H9 (cell line): ENCODE measurements at regions not wholly inside any gene's neighbourhood (a gene's known extent, or its start where the extent isn't known, plus 50 kb on each side); places are given as distances from the start of the nearest gene placed in this dataset.

Source experiments
- DNase-seq: peaks from one replicate; pipeline ENCODE4 v3.0.0-alpha.2; 2017
- H2AFZ ChIP-seq: one replicate; pipeline ENCODE4 v1.6.1; 2013; ENCODE audit warnings: mild to moderate bottlenecking, low read length, control low read depth, moderate library complexity
- H2AK5ac ChIP-seq: 2 replicates; pipeline ENCODE4 v1.6.1; 2013; ENCODE audit warnings: low read length, control low read depth, mixed read lengths; ENCODE audit not compliant: insufficient read length
- H2BK120ac ChIP-seq: one replicate; pipeline ENCODE4 v1.6.1; 2013; ENCODE audit warnings: low read depth, mild to moderate bottlenecking, low read length, control low read depth, inconsistent platforms; ENCODE audit not compliant: poor library complexity, severe bottlenecking
- H2BK12ac ChIP-seq: 2 replicates; pipeline ENCODE4 v1.6.1; 2013; ENCODE audit warnings: low read length, control low read depth, mixed read lengths, low read depth; ENCODE audit not compliant: insufficient read length
- H2BK15ac ChIP-seq: 2 replicates; pipeline ENCODE4 v1.6.1; 2013; ENCODE audit warnings: low read depth, low read length, control low read depth
- H2BK20ac ChIP-seq: one replicate; pipeline ENCODE4 v1.6.1; 2013; ENCODE audit warnings: low read depth, mild to moderate bottlenecking, low read length, control low read depth, inconsistent platforms; ENCODE audit not compliant: poor library complexity, severe bottlenecking
- H2BK5ac ChIP-seq: 2 replicates; pipeline ENCODE4 v1.6.1; 2013; ENCODE audit warnings: low read length, control low read depth, mixed read lengths; ENCODE audit not compliant: insufficient read length
- H3K14ac ChIP-seq: 2 replicates; pipeline ENCODE4 v1.6.1; 2013; ENCODE audit warnings: low read length, control low read depth; ENCODE audit not compliant: insufficient read depth
- H3K18ac ChIP-seq: 2 replicates; pipeline ENCODE4 v1.6.1; 2013; ENCODE audit warnings: low read depth, mild to moderate bottlenecking, mixed read lengths, low read length, control low read depth; ENCODE audit not compliant: insufficient read length
- H3K23ac ChIP-seq: 2 replicates; pipeline ENCODE4 v1.6.1; 2013; ENCODE audit warnings: low read length, control low read depth, mixed read lengths, low read depth; ENCODE audit not compliant: insufficient read length
- H3K23me2 ChIP-seq: 2 replicates; pipeline ENCODE4 v1.6.1; 2013; ENCODE audit warnings: low read depth, mild to moderate bottlenecking, mixed read lengths, low read length, control low read depth; ENCODE audit not compliant: insufficient read length, poor library complexity, severe bottlenecking
- H3K27ac ChIP-seq: 2 replicates; pipeline ENCODE4 v1.5.1; 2013; ENCODE audit warnings: low read length, control low read depth, mixed read lengths, low read depth; ENCODE audit not compliant: insufficient read length
- H3K27me3 ChIP-seq: 2 replicates; pipeline ENCODE4 v1.6.1; 2013; ENCODE audit warnings: low read length, control low read depth, inconsistent platforms; ENCODE audit not compliant: insufficient read depth
- H3K4ac ChIP-seq: 2 replicates; pipeline ENCODE4 v1.6.1; 2013; ENCODE audit warnings: low read depth, mild to moderate bottlenecking, control low read depth, inconsistent platforms, low read length, moderate library complexity
- H3K4me1 ChIP-seq: 2 replicates; pipeline ENCODE4 v1.6.1; 2013; ENCODE audit warnings: low read length, control low read depth, inconsistent platforms; ENCODE audit not compliant: insufficient read depth
- H3K4me2 ChIP-seq: 2 replicates; pipeline ENCODE4 v1.6.1; 2013; ENCODE audit warnings: low read length, control low read depth, mixed read lengths; ENCODE audit not compliant: insufficient read length, insufficient read depth
- H3K56ac ChIP-seq: 2 replicates; pipeline ENCODE4 v1.6.1; 2013; ENCODE audit warnings: low read depth, mild to moderate bottlenecking, mixed read lengths, low read length, control low read depth; ENCODE audit not compliant: insufficient read length
- H3K79me1 ChIP-seq: 2 replicates; pipeline ENCODE4 v1.6.1; 2013; ENCODE audit warnings: low read depth, mild to moderate bottlenecking, moderate library complexity, low read length, control low read depth, inconsistent platforms; ENCODE audit not compliant: insufficient read depth, poor library complexity, severe bottlenecking
- H3K79me2 ChIP-seq: 2 replicates; pipeline ENCODE4 v1.6.1; 2013; ENCODE audit warnings: low read length, control low read depth, inconsistent platforms; ENCODE audit not compliant: insufficient read depth
- H3K9ac ChIP-seq: 2 replicates; pipeline ENCODE4 v1.6.1; 2013; ENCODE audit warnings: low read length, control low read depth, mixed read lengths; ENCODE audit not compliant: insufficient read length; ENCODE audit errors: extremely low read depth
- H3K9me3 ChIP-seq: one replicate; pipeline ENCODE4 v1.6.1; 2013; ENCODE audit warnings: low read depth, low read length, inconsistent platforms; ENCODE audit not compliant: control insufficient read depth
- H3T11ph ChIP-seq: one replicate; pipeline ENCODE4 v1.6.1; 2013; ENCODE audit warnings: mild to moderate bottlenecking, low read length, control low read depth, inconsistent platforms
- H4K20me1 ChIP-seq: one replicate; pipeline ENCODE4 v1.6.1; 2013; ENCODE audit not compliant: control insufficient read depth, insufficient read length, insufficient read depth
- H4K5ac ChIP-seq: 2 replicates; pipeline ENCODE4 v1.6.1; 2013; ENCODE audit warnings: low read depth, mild to moderate bottlenecking, mixed read lengths, low read length, control low read depth; ENCODE audit not compliant: insufficient read length
- H4K8ac ChIP-seq: replicated peaks from 2 replicates; pipeline ENCODE4 v1.6.1; 2013; ENCODE audit warnings: low read length, control low read depth, mixed read lengths, low read depth; ENCODE audit not compliant: insufficient read length
- H4K91ac ChIP-seq: 2 replicates; pipeline ENCODE4 v1.6.1; 2013; ENCODE audit warnings: low read depth, mild to moderate bottlenecking, moderate library complexity, mixed read lengths, low read length, control low read depth; ENCODE audit not compliant: insufficient read length
- H3K27ac Mint-ChIP-seq, 3 experiments: 2 replicates in 2 of 3; 3 replicates in 1 of 3; pipeline ENCODE4 v1.8.0; 2020 to 2021; ENCODE audit warnings: mixed read lengths in 3 of 3, mild to moderate bottlenecking in 1 of 3, moderate library complexity in 1 of 3
- H3K27me3 Mint-ChIP-seq: 2 replicates; pipeline ENCODE4 v1.8.0; 2021; ENCODE audit warnings: low read depth, mild to moderate bottlenecking, moderate library complexity, mixed read lengths
- H3K36me3 Mint-ChIP-seq, 3 experiments: 2 replicates in 2 of 3; 3 replicates in 1 of 3; pipeline ENCODE4 v1.8.0; 2020 to 2021; ENCODE audit warnings: low read depth in 3 of 3, mixed read lengths in 3 of 3; ENCODE audit not compliant: insufficient read depth in 1 of 3
- H3K4me1 Mint-ChIP-seq, 2 experiments: 2 replicates each; pipeline ENCODE4 v1.8.0; 2020; ENCODE audit warnings: mixed read lengths in 2 of 2
- H3K4me3 Mint-ChIP-seq, 2 experiments: 2 replicates in 1 of 2; 3 replicates in 1 of 2; pipeline ENCODE4 v1.8.0; 2020 to 2021; ENCODE audit warnings: mild to moderate bottlenecking in 2 of 2, mixed read lengths in 2 of 2, moderate library complexity in 1 of 2
- H3K9me3 Mint-ChIP-seq, 2 experiments: 2 replicates in 1 of 2; 3 replicates in 1 of 2; pipeline ENCODE4 v1.8.0; 2020; ENCODE audit warnings: mild to moderate bottlenecking in 2 of 2, mixed read lengths in 2 of 2, moderate library complexity in 1 of 2
- WGBS: extraction: QIAGEN DNeasy Blood & Tissue Kit; methylation state at CpG from one replicate; pipeline ENCODE4 v1.1.7; 2013; ENCODE audit warnings: missing lambda C conversion rate, low lambda C conversion rate, mixed read lengths; ENCODE audit not compliant: insufficient read length; ENCODE audit errors: extremely low coverage; 5-methylcytosine and 5-hydroxymethylcytosine counted together
- TF ChIP-seq, protein P1 (sequence below): fragments of 200-600 bp; sonication (generic); conservative IDR thresholded peaks from 3 replicates; pipeline ENCODE4 v1.8.0; 2021; ENCODE audit warnings: antibody characterized with exemption, mild to moderate bottlenecking

DNA sequence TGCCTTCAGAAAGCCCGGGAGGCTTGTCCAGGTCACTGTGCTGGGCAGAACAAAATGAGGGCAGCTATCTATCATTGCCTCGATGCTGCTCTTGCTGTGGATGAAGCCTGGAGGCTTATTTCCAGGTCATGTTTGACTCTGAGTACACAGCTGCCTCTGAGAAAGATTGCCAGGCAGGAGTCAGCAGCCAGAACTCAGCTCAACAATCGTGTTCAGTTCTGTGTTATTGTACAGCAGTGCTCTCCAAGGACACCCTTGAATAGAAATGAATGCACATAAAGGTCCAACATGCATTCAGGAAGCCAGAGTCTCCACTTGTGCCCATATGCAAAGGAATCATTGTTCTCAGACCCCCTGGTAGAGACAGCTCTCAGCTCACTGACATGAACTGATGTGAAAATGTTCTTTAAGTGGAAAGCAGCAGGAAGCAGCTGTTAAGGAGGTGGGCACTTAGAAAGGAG lies 61.7 kb upstream of the ZFR start:
- TF ChIP-seq, protein P1, sequence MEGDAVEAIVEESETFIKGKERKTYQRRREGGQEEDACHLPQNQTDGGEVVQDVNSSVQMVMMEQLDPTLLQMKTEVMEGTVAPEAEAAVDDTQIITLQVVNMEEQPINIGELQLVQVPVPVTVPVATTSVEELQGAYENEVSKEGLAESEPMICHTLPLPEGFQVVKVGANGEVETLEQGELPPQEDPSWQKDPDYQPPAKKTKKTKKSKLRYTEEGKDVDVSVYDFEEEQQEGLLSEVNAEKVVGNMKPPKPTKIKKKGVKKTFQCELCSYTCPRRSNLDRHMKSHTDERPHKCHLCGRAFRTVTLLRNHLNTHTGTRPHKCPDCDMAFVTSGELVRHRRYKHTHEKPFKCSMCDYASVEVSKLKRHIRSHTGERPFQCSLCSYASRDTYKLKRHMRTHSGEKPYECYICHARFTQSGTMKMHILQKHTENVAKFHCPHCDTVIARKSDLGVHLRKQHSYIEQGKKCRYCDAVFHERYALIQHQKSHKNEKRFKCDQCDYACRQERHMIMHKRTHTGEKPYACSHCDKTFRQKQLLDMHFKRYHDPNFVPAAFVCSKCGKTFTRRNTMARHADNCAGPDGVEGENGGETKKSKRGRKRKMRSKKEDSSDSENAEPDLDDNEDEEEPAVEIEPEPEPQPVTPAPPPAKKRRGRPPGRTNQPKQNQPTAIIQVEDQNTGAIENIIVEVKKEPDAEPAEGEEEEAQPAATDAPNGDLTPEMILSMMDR, result no peak
- H3K4me1 ChIP-seq, result peaks cover 13% of the 10 kb centered on the region
- H2AK5ac ChIP-seq, result no peak overlapping the region
- no peak overlapping the region for H3K4me2 ChIP-seq
- no peak overlapping the region for H4K8ac ChIP-seq
- no peak overlapping the region for H3K14ac ChIP-seq
- H2BK120ac ChIP-seq, result no peak overlapping the region
- no peaks in the 10 kb centered on the region for H3K9me3 ChIP-seq
- H3K18ac ChIP-seq, result no peak overlapping the region
- peaks cover under 1% of the 10 kb centered on the region for H3K23me2 ChIP-seq
- no peaks in the 10 kb centered on the region; a peak in 1 of 7 replicates for H3K36me3 Mint-ChIP-seq
- no peak overlapping the region for H3K23ac ChIP-seq
- peaks cover 17% of the 10 kb centered on the region; the same call in 1 of the 2 replicates for H3K27me3 ChIP-seq
- no peaks in the 10 kb centered on the region; a peak in 1 of 5 replicates for H3K9me3 Mint-ChIP-seq
- no peak overlapping the region for H3K27ac Mint-ChIP-seq
- WGBS, result no CpG with 5 or more reads among the region's 3 CpGs
- no peak overlapping the region for H3K4ac ChIP-seq
- H3K27ac ChIP-seq, result no peak overlapping the region
- no peak overlapping the region for H2BK5ac ChIP-seq
- no peaks in the 10 kb centered on the region for H3K79me1 ChIP-seq
- no peak overlapping the region for H3K9ac ChIP-seq
- H3K79me2 ChIP-seq, result no peaks in the 10 kb centered on the region
- H2BK15ac ChIP-seq, result no peak overlapping the region
- H3K4me3 Mint-ChIP-seq, result no peak overlapping the region; a peak in 1 of 5 replicates
- peaks cover 57% of the 10 kb centered on the region for H3K27me3 Mint-ChIP-seq
- no peak overlapping the region for H2BK12ac ChIP-seq
- H4K5ac ChIP-seq, result no peak overlapping the region
- DNase-seq, result no peak
- H3K4me1 Mint-ChIP-seq, result peaks cover 48 to 53% of the 10 kb centered on the region in 2 experiments
- no peaks in the 10 kb centered on the region for H4K20me1 ChIP-seq
- no peak overlapping the region for H2AFZ ChIP-seq
- H4K91ac ChIP-seq, result no peak overlapping the region
- H2BK20ac ChIP-seq, result no peak overlapping the region
- no peak overlapping the region for H3K56ac ChIP-seq
- H3T11ph ChIP-seq, result no peak overlapping the region
